ENCODE measurements at regions not wholly inside any gene's neighbourhood (a gene's known extent, or its start where the extent isn't known, plus 50 kb on each side); places are given as distances from the start of the nearest gene placed in this dataset.

GRCh38 chr5:142511358-142511757 lies 174.5 kb downstream of the FGF1 start (continued):
- TF ChIP-seq E2F8 (IDR thresholded peaks at IDR 0.05; ENCODE audit: low read depth, partially characterized antibody) (no peak), PCBP2 (IDR thresholded peaks at IDR 0.05; ENCODE audit: low read depth, low read length, poor library complexity, severe bottlenecking) (no peak), HDAC8 (tag; IDR thresholded peaks at IDR 0.05) (no peak)
- TF ChIP-seq, protein P1, sequence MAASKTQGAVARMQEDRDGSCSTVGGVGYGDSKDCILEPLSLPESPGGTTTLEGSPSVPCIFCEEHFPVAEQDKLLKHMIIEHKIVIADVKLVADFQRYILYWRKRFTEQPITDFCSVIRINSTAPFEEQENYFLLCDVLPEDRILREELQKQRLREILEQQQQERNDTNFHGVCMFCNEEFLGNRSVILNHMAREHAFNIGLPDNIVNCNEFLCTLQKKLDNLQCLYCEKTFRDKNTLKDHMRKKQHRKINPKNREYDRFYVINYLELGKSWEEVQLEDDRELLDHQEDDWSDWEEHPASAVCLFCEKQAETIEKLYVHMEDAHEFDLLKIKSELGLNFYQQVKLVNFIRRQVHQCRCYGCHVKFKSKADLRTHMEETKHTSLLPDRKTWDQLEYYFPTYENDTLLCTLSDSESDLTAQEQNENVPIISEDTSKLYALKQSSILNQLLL (CRISPR knock-in tag; IDR thresholded peaks at IDR 0.05; ENCODE audit: borderline replicate concordance): no peak

DNA sequence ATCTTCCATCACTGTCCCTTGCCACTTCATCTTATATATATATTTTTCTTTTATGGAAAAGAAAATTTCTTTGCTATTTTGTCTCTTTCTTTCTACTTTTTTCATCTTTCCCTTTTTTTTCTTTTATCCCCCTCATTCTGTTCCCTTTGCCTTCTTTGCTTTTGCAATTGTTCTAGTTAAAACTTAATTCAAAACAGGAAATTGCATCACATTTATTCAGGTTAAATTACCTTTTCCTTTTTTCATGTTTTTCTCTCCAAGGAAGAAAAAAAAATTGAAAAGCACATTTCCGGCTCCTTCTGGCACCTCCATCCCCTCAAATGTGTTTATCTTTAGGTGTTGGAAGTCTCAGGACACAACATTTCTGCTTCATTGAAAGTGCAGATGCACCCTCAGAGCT lies 176.9 kb downstream of the FGF1 start:
- 0 out of 2 replicates have a peak, but pooled peaks have one; percentile 20 for TF ChIP-seq GABPA (tag; conservative IDR thresholded peaks at IDR 0.05; ENCODE audit: low read depth)
- TF ChIP-seq, protein P2, sequence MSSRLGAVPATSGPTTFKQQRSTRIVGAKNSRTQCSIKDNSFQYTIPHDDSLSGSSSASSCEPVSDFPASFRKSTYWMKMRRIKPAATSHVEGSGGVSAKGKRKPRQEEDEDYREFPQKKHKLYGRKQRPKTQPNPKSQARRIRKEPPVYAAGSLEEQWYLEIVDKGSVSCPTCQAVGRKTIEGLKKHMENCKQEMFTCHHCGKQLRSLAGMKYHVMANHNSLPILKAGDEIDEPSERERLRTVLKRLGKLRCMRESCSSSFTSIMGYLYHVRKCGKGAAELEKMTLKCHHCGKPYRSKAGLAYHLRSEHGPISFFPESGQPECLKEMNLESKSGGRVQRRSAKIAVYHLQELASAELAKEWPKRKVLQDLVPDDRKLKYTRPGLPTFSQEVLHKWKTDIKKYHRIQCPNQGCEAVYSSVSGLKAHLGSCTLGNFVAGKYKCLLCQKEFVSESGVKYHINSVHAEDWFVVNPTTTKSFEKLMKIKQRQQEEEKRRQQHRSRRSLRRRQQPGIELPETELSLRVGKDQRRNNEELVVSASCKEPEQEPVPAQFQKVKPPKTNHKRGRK (tag; IDR thresholded peaks at IDR 0.05): peak; percentile 67
- no peak for TF ChIP-seq UBTF (IDR thresholded peaks at IDR 0.05; ENCODE audit: borderline replicate concordance in 1 of 2, low read depth in 2 of 2, low read length in 2 of 2)
- no peak for TF ChIP-seq CEBPG (CRISPR knock-in tag; IDR thresholded peaks at IDR 0.05)
- TF ChIP-seq CEBPG (tag; conservative IDR thresholded peaks at IDR 0.05 in 1 of 2, IDR thresholded peaks at IDR 0.05 in 1 of 2): peak in 1 of 2 experiments; percentile 32; a peak in 1 of 4 replicates
- Histone ChIP-seq H3K36me3 (ENCODE audit: control insufficient read depth, insufficient read depth, low read length) (no peaks in the 10 kb centered on the region), H3K27me3 (ENCODE audit: control insufficient read depth in 2 of 2, insufficient read depth in 2 of 2, low read length in 2 of 2) (peaks cover 0 to 8% of the 10 kb centered on the region in 2 experiments; a peak in 1 of 5 replicates), H2AFZ (ENCODE audit: low read depth, low read length) (no peak overlapping the region), H3K79me2 (ENCODE audit: control insufficient read depth, insufficient read depth, low read length) (no peaks in the 10 kb centered on the region), H3K9ac (ENCODE audit: insufficient read depth in 1 of 2, low read depth in 2 of 2, low read length in 2 of 2) (no peak overlapping the region), H3K4me1 (replicated peaks in 1 of 2; ENCODE audit: control insufficient read depth in 2 of 2, insufficient read depth in 2 of 2, low read length in 2 of 2) (peaks cover 0 to 33% of the 10 kb centered on the region in 2 experiments; a peak in 4 of 5 replicates), H3K9me1 (ENCODE audit: control insufficient read depth, insufficient read depth, low read length) (no peaks in the 10 kb centered on the region), H3K4me3 (no peak overlapping the region), H3K9me3 (replicated peaks; ENCODE audit: control insufficient read depth, insufficient read depth, low read depth, low read length) (no peaks in the 10 kb centered on the region), H3K4me2 (ENCODE audit: insufficient read depth, low read length) (no peak overlapping the region), H3K27ac (ENCODE audit: extremely low read depth, low read depth, low read length) (no peak overlapping the region), H4K20me1 (replicated peaks; ENCODE audit: control insufficient read depth, insufficient read depth, low read length) (no peaks in the 10 kb centered on the region)
- DNase-seq (ENCODE audit: extremely low read depth in 1 of 4, low spot score in 3 of 4): no peak
- in situ Hi-C loops (cut with MboI): no loop called here
- CTCF ChIA-PET (ENCODE audit: low intra/inter-chr PET ratio): no interaction called here
- 33% methylated on average over 1 of the region's 1 CpG for WGBS (ENCODE audit: insufficient coverage, low coverage, missing lambda C conversion rate)
- no peak for ATAC-seq
- intact Hi-C loops (cut with micrococcal nuclease): no loop called here
- BruUV-seq (replicated peaks): no TSS peak
- no peak for FAIRE-seq
- POLR2A ChIA-PET: no interaction called here

Data from K562 (cell line).